Bronchial epithelial cell (primary cell): ENCODE measurements at regions not wholly inside any gene's neighbourhood (a gene's known extent, or its start where the extent isn't known, plus 50 kb on each side); places are given as distances from the start of the nearest gene placed in this dataset.
A peak's percentile ranks its signal among the peaks of the same experiment; 100 is the strongest.

Source experiments
- DNase-seq: peaks from one replicate; pipeline ENCODE4 v3.0.0-alpha.2; 2010; ENCODE audit warnings: low read depth
- FAIRE-seq: peaks from 2 replicates; lab custom pipeline; 2011; peaks lifted over from hg19 to GRCh38; lab: Jason Lieb, UNC
- H3K27me3 ChIP-seq: 2 replicates; pipeline ENCODE4 v1.5.1; 2011; ENCODE audit warnings: low read length; ENCODE audit not compliant: control insufficient read depth, insufficient read depth
- H3K36me3 ChIP-seq: 2 replicates; pipeline ENCODE4 v1.5.1; 2011; ENCODE audit warnings: low read length; ENCODE audit not compliant: control insufficient read depth, insufficient read depth
- H3K4me3 ChIP-seq: 2 replicates; pipeline ENCODE4 v1.5.1; 2011; ENCODE audit warnings: mild to moderate bottlenecking, low read depth, low read length, control low read depth
- CTCF ChIP-seq: IDR thresholded peaks from 2 replicates; pipeline ENCODE4 v1.5.1; 2011; ENCODE audit warnings: mild to moderate bottlenecking, moderate library complexity, low read length, control low read depth, inconsistent platforms; ENCODE audit not compliant: insufficient read depth, severe bottlenecking

GRCh38 chr5:124238350-124238749, 508.1 kb downstream of the ZNF608 start:
- no peak overlapping the region for H3K4me3 ChIP-seq
- DNase-seq (peak; percentile 69), FAIRE-seq (no peak)
- H3K27me3 ChIP-seq = no peaks in the 10 kb centered on the region
- H3K36me3 ChIP-seq = no peaks in the 10 kb centered on the region
- TF ChIP-seq CTCF = no peak

- DNase-seq = no peak
- no peak overlapping the region for H3K4me3 ChIP-seq
- TF ChIP-seq CTCF = no peak
- FAIRE-seq = no peak
- no peaks in the 10 kb centered on the region for H3K27me3 ChIP-seq
- H3K36me3 ChIP-seq = no peaks in the 10 kb centered on the region
Measured at GRCh38 chr5:124237206-124237695, 509.2 kb downstream of the ZNF608 start.

GRCh38 chr5:124236361-124237205, 509.9 kb downstream of the ZNF608 start:
- Histone ChIP-seq H3K4me3 (no peak overlapping the region), H3K27me3 (no peaks in the 10 kb centered on the region), H3K36me3 (no peaks in the 10 kb centered on the region)
- FAIRE-seq (peak; percentile 58), DNase-seq (peak; percentile 39)
- no peak for TF ChIP-seq CTCF

GRCh38 chr5:124235576-124235975, 510.9 kb downstream of the ZNF608 start:
- no peak for FAIRE-seq
- no peak overlapping the region for H3K4me3 ChIP-seq
- no peak for TF ChIP-seq CTCF
- no peak for DNase-seq
- no peaks in the 10 kb centered on the region for H3K36me3 ChIP-seq
- H3K27me3 ChIP-seq = no peaks in the 10 kb centered on the region

- DNase-seq (no peak), FAIRE-seq (no peak)
- Histone ChIP-seq H3K27me3 (no peaks in the 10 kb centered on the region), H3K36me3 (no peaks in the 10 kb centered on the region), H3K4me3 (no peak overlapping the region)
- TF ChIP-seq CTCF = no peak
Measured at GRCh38 chr5:124234770-124235562, 511.5 kb downstream of the ZNF608 start.
